ENCODE measurements at regions not wholly inside any gene's neighbourhood (a gene's known extent, or its start where the extent isn't known, plus 50 kb on each side); places are given as distances from the start of the nearest gene placed in this dataset.

- H3K4me3 ChIP-seq (ENCODE audit: low read depth, low read length): no peak overlapping the region
- TF ChIP-seq CTCF (IDR thresholded peaks at IDR 0.05; ENCODE audit: low read depth, low read length): no peak
Observed at GRCh38 chr4:11542952-11543351, 114.3 kb upstream of the HS3ST1 start.

DNA sequence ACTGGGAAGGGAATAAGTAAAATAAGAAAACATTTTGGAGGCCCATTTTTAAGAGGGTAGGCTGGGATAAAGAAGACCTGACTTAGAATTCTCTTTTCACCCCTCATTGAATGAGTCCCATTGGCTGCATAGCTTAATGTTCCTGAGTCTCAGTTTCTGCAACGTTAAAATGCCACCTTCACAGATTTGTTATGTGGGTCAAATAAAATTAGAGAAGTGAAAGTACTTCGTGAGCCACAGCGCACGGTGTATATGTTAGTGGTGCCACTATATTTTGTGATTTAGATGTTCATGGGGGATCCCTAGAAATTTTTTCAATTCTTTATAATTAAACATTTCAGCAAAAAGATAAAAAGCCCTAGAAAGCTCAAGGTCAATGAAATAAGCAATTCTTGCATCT lies 109.2 kb upstream of the HS3ST1 start:
- no peak for TF ChIP-seq CTCF (IDR thresholded peaks at IDR 0.05; ENCODE audit: low read depth, low read length)
- H3K4me3 ChIP-seq (ENCODE audit: low read depth, low read length): no peak overlapping the region

- H3K4me3 ChIP-seq (ENCODE audit: low read depth, low read length): no peak overlapping the region
- no peak for TF ChIP-seq CTCF (IDR thresholded peaks at IDR 0.05; ENCODE audit: low read depth, low read length)
Observed at GRCh38 chr4:11535333-11535732, 106.6 kb upstream of the HS3ST1 start.

GRCh38 chr4:11534623-11535302 lies 106.1 kb upstream of the HS3ST1 start:
- H3K4me3 ChIP-seq (ENCODE audit: low read depth, low read length): no peak overlapping the region
- TF ChIP-seq CTCF (IDR thresholded peaks at IDR 0.05; ENCODE audit: low read depth, low read length): no peak

- no peak overlapping the region for H3K4me3 ChIP-seq (ENCODE audit: low read depth, low read length)
- TF ChIP-seq CTCF (IDR thresholded peaks at IDR 0.05; ENCODE audit: low read depth, low read length): no peak
Observed at GRCh38 chr4:11532138-11532537, 103.4 kb upstream of the HS3ST1 start.

DNA sequence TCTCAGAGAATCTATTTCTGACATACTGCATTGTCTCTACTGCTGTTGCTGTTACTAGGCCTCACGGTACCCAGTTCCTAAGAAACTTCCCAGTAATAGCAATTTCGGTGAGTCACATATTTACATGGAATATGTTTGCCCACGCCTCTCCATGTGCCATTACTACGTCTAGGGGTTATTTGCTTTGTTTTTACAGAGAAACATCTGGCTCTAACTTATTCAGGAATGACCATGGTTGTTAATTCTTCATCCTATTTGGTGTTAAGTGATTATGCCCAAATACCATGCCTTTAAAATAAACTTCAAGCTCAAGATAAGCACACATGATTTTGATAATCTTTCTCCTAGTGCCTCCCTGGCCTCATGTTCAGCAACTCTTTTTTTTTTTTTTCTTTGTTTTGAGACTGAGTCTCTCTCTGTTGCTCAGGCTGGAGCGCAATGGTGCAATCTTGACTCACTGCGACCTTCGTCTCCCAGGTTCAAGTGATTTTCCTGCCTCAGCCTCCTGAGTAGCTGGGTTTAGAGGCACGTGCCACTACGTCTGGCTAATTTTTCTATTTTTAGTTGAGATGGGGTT lies 101.0 kb upstream of the HS3ST1 start:
- TF ChIP-seq CTCF (IDR thresholded peaks at IDR 0.05; ENCODE audit: low read depth, low read length): no peak
- H3K4me3 ChIP-seq (ENCODE audit: low read depth, low read length): no peak overlapping the region

- TF ChIP-seq CTCF (IDR thresholded peaks at IDR 0.05; ENCODE audit: low read depth, low read length): no peak
- H3K4me3 ChIP-seq (ENCODE audit: low read depth, low read length): no peak overlapping the region
Observed at GRCh38 chr4:11525085-11525484, 96.4 kb upstream of the HS3ST1 start.
